Endothelial cell of umbilical vein (primary cell): ENCODE measurements at regions not wholly inside any gene's neighbourhood (a gene's known extent, or its start where the extent isn't known, plus 50 kb on each side); places are given as distances from the start of the nearest gene placed in this dataset.

ENCODE experiments used
- BruUV-seq: library from RNA; stranded (reverse); fragments of 400-500 nt; replicated peaks from 2 replicates; lab custom pipeline; 2021; lab: Mats Ljungman, UMichigan
- CTCF ChIA-PET: fragments of 300-600, 350-600 bp; sonication (Branson Sonifier 250); formaldehyde crosslinking; loops from one replicate; lab custom pipeline; 2021; ENCODE audit warnings: antibody characterized with exemption, inconsistent platforms; lab: Charles Lee
- POLR2A ChIA-PET: fragments of 300-600, 350-600 bp; sonication (Branson Sonifier 250); formaldehyde crosslinking; loops from one replicate; lab custom pipeline; 2021; ENCODE audit warnings: antibody characterized with exemption, inconsistent platforms; lab: Charles Lee
- DNase-seq: peaks from one replicate; pipeline ENCODE4 v3.0.0-alpha.2; 2011; ENCODE audit warnings: low read depth, low spot score
- FAIRE-seq: peaks from 2 replicates; lab custom pipeline; 2011; peaks lifted over from hg19 to GRCh38; lab: Jason Lieb, UNC
- H2AFZ ChIP-seq: 2 replicates; pipeline ENCODE4 v1.6.0; 2012; ENCODE audit warnings: low read depth, low read length, control low read depth, inconsistent platforms
- H3K27ac ChIP-seq: 2 replicates; pipeline ENCODE4 v1.5.1; 2011; ENCODE audit warnings: low read depth, mild to moderate bottlenecking, control low read depth, low read length, moderate library complexity; ENCODE audit not compliant: insufficient read depth
- H3K27me3 ChIP-seq, 2 experiments: 2 replicates each; pipeline versions ENCODE4 v1.6.0 to v1.6.1; 2011; ENCODE audit warnings: low read length in 2 of 2, mixed read lengths in 1 of 2; ENCODE audit not compliant: control insufficient read depth in 2 of 2, insufficient read depth in 2 of 2
- H3K36me3 ChIP-seq, 2 experiments: 2 replicates in 1 of 2; 3 replicates in 1 of 2; pipeline ENCODE4 v1.5.1; 2011; ENCODE audit warnings: low read length in 2 of 2, mild to moderate bottlenecking in 1 of 2, moderate library complexity in 1 of 2; ENCODE audit not compliant: control insufficient read depth in 2 of 2, insufficient read depth in 2 of 2; ENCODE audit errors: extremely low read depth in 1 of 2
- H3K4me1 ChIP-seq: 3 replicates; pipeline ENCODE4 v1.5.1; 2011; ENCODE audit warnings: mild to moderate bottlenecking, low read length; ENCODE audit not compliant: control insufficient read depth, insufficient read depth; ENCODE audit errors: extremely low read depth
- H3K4me2 ChIP-seq: 2 replicates; pipeline ENCODE4 v1.6.1; 2011; ENCODE audit warnings: low read length, control low read depth, mixed read lengths; ENCODE audit not compliant: insufficient read depth
- H3K4me3 ChIP-seq, 3 experiments: fragments of 200-600 bp in 1 of 3; sonication (generic), shearing (Covaris generic) in 1 of 3; replicated peaks in 1 of 3; 2 replicates each; pipeline ENCODE4 v1.5.1; 2011 to 2016; ENCODE audit warnings: control low read depth in 3 of 3, low read length in 3 of 3, mild to moderate bottlenecking in 2 of 3, inconsistent platforms in 1 of 3, low read depth in 1 of 3, moderate library complexity in 1 of 3; ENCODE audit not compliant: insufficient read depth in 1 of 3
- H3K79me2 ChIP-seq: 2 replicates; pipeline ENCODE4 v1.6.0; 2012; ENCODE audit warnings: low read length, inconsistent platforms; ENCODE audit not compliant: control insufficient read depth, insufficient read depth
- H3K9ac ChIP-seq: replicated peaks from 2 replicates; pipeline ENCODE3; 2011; ENCODE audit warnings: low read length, control low read depth; ENCODE audit not compliant: insufficient read depth; ENCODE audit errors: extremely low read depth
- H3K9me1 ChIP-seq: replicated peaks from 3 replicates; pipeline ENCODE4 v1.6.0; 2011; ENCODE audit warnings: mild to moderate bottlenecking, low read length; ENCODE audit not compliant: control insufficient read depth, insufficient read depth; ENCODE audit errors: extremely low read depth
- H3K9me3 ChIP-seq: replicated peaks from 2 replicates; pipeline ENCODE4 v1.5.1; 2012; ENCODE audit warnings: low read length, inconsistent platforms; ENCODE audit not compliant: control insufficient read depth, insufficient read depth
- H4K20me1 ChIP-seq: replicated peaks from 2 replicates; pipeline ENCODE3; 2011; ENCODE audit warnings: mild to moderate bottlenecking, low read length; ENCODE audit not compliant: control insufficient read depth, insufficient read depth; ENCODE audit errors: extremely low read depth
- EZH2 ChIP-seq: IDR thresholded peaks from 2 replicates; pipeline ENCODE4 v1.6.1; 2012; ENCODE audit warnings: borderline replicate concordance, low read depth, mild to moderate bottlenecking, moderate library complexity, low read length, inconsistent platforms; ENCODE audit not compliant: severe bottlenecking
- FOS ChIP-seq: IDR thresholded peaks from 2 replicates; pipeline ENCODE4 v1.6.1; 2011; ENCODE audit warnings: mild to moderate bottlenecking, low read length, moderate library complexity, borderline replicate concordance; ENCODE audit not compliant: insufficient read depth
- GATA2 ChIP-seq: IDR thresholded peaks from 2 replicates; pipeline ENCODE4 v1.7.0; 2011; ENCODE audit warnings: low read depth, mild to moderate bottlenecking, moderate library complexity, mixed read lengths, low read length; ENCODE audit not compliant: insufficient read length, insufficient read depth
- JUN ChIP-seq: IDR thresholded peaks from 2 replicates; pipeline ENCODE4 v1.6.1; 2011; ENCODE audit warnings: borderline replicate concordance, low read depth; ENCODE audit not compliant: insufficient read length, insufficient read depth
- MYC ChIP-seq: IDR thresholded peaks from one replicate; pipeline ENCODE4 v1.6.1; 2011; ENCODE audit warnings: mild to moderate bottlenecking, low read depth, low read length
- POLR2A ChIP-seq: IDR thresholded peaks from 2 replicates; pipeline ENCODE4 v1.6.1; 2012; ENCODE audit warnings: low read depth, mild to moderate bottlenecking, control low read depth, low read length
- POLR2AphosphoS5 ChIP-seq: IDR thresholded peaks from 2 replicates; pipeline ENCODE4 v1.6.1; 2012; ENCODE audit warnings: low read depth, mild to moderate bottlenecking, control low read depth, low read length, moderate library complexity; ENCODE audit not compliant: insufficient read depth
- dilution Hi-C: fragments of 300-500 bp; cut with MboI; formaldehyde crosslinking; loops from one replicate; pipeline ENCODE4 v1.15.0; 2019; ENCODE audit warnings: low sequenced_read_pairs; ENCODE audit not compliant: extremely low pct_ligation_motif_present
- intact Hi-C: fragments of 100-400 bp; cut with micrococcal nuclease; formaldehyde crosslinking; loops from one replicate; pipeline ENCODE4 v1.10.0; 2022
- TF ChIP-seq, protein P1 (sequence below): IDR thresholded peaks from 2 replicates; pipeline ENCODE4 v1.6.1; 2011; ENCODE audit not compliant: insufficient read depth, insufficient read length
- TF ChIP-seq, protein P2 (sequence below), 2 donors: IDR thresholded peaks; 1 replicate in 1 of 2; 2 replicates in 1 of 2; pipeline ENCODE4 v1.5.1; 2011; ENCODE audit warnings: low read length in 2 of 2, mild to moderate bottlenecking in 2 of 2, moderate library complexity in 2 of 2, control low read depth in 1 of 2, inconsistent platforms in 1 of 2, low read depth in 1 of 2; ENCODE audit not compliant: insufficient read depth in 1 of 2; ENCODE audit errors: extremely low read depth in 1 of 2

DNA sequence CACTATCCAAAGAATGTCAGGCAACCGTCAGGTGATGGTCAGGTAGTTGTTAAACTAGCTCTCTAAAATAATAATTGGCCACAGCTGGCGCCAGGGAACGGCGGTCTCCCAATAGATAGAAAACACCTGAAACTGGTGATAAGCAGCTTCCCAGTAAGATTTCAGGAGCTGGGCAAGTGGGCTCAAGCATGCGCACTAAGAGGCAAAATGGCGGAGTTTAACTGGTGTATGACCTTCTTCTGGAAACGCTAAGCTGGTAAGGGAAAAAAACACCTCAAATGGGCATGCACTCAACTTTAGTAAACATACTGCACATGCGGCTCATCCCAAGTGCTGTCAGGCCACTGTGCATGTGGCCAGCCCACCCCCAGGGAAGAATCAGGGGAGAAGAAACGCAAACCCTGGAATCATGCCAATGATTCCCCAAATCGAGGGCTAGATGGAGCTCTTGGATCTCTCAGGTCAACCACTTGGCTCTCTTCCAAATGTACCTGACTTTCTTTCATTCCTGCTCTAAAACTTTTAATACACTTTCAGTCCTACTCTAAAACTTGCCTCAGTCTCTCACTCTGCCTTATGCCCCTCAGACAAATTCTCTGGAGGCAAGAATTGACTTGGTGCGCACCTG lies 195.0 kb downstream of the ZNF621 start:
- no TSS peak for BruUV-seq
- intact Hi-C loops (no loop called here), dilution Hi-C loops (no loop called here)
- Histone ChIP-seq H3K9me3 (no peaks in the 10 kb centered on the region), H3K9me1 (no peaks in the 10 kb centered on the region), H3K4me1 (no peaks in the 10 kb centered on the region), H3K27ac (no peak overlapping the region), H3K27me3 (no peaks in the 10 kb centered on the region), H2AFZ (no peak overlapping the region), H3K36me3 (no peaks in the 10 kb centered on the region), H3K9ac (no peak overlapping the region), H3K79me2 (no peaks in the 10 kb centered on the region), H3K4me3 (no peak overlapping the region), H3K4me2 (no peak overlapping the region), H4K20me1 (no peaks in the 10 kb centered on the region)
- FAIRE-seq (no peak), DNase-seq (no peak)
- TF ChIP-seq POLR2AphosphoS5 = no peak
- no peak for TF ChIP-seq EZH2
- no peak for TF ChIP-seq JUN
- TF ChIP-seq POLR2A = no peak
- TF ChIP-seq MYC = no peak
- TF ChIP-seq FOS = no peak
- TF ChIP-seq, protein P1, sequence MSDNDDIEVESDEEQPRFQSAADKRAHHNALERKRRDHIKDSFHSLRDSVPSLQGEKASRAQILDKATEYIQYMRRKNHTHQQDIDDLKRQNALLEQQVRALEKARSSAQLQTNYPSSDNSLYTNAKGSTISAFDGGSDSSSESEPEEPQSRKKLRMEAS = no peak
- TF ChIP-seq, protein P2, sequence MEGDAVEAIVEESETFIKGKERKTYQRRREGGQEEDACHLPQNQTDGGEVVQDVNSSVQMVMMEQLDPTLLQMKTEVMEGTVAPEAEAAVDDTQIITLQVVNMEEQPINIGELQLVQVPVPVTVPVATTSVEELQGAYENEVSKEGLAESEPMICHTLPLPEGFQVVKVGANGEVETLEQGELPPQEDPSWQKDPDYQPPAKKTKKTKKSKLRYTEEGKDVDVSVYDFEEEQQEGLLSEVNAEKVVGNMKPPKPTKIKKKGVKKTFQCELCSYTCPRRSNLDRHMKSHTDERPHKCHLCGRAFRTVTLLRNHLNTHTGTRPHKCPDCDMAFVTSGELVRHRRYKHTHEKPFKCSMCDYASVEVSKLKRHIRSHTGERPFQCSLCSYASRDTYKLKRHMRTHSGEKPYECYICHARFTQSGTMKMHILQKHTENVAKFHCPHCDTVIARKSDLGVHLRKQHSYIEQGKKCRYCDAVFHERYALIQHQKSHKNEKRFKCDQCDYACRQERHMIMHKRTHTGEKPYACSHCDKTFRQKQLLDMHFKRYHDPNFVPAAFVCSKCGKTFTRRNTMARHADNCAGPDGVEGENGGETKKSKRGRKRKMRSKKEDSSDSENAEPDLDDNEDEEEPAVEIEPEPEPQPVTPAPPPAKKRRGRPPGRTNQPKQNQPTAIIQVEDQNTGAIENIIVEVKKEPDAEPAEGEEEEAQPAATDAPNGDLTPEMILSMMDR (IDR thresholded peaks at IDR 0.05; ENCODE audit: extremely low read depth in 1 of 2, insufficient read depth in 1 of 2, low read depth in 1 of 2, low read length in 2 of 2) = no peak
- TF ChIP-seq GATA2 = no peak
- POLR2A ChIA-PET = no interaction called here
- CTCF ChIA-PET = no interaction called here
